Activated naive CD8-positive, alpha-beta T cell treated with anti-CD3 and anti-CD28 coated beads, Interleukin-2, amount 50 U/mL, for 24 hours (primary cell): ENCODE measurements at regions not wholly inside any gene's neighbourhood (a gene's known extent, or its start where the extent isn't known, plus 50 kb on each side); places are given as distances from the start of the nearest gene placed in this dataset.

Experiments used
- ATAC-seq: fragments of 150-1000 bp; cut with Tn5 transposase; one replicate; pipeline ENCODE4 v1.10.0; 2021
- DNase-seq: peaks from one replicate; pipeline ENCODE4 v3.0.0; 2021
- H3K27ac Mint-ChIP-seq: one replicate; pipeline ENCODE4 v1.8.0; 2021; ENCODE audit warnings: mild to moderate bottlenecking, mixed read lengths
- H3K27me3 Mint-ChIP-seq: one replicate; pipeline ENCODE4 v1.8.0; 2021; ENCODE audit warnings: mixed read lengths
- H3K36me3 Mint-ChIP-seq: one replicate; pipeline ENCODE4 v1.8.0; 2021; ENCODE audit warnings: low read depth, mixed read lengths
- H3K4me1 Mint-ChIP-seq: one replicate; pipeline ENCODE4 v1.8.0; 2021; ENCODE audit warnings: mixed read lengths
- H3K4me3 Mint-ChIP-seq: one replicate; pipeline ENCODE4 v1.8.0; 2021; ENCODE audit warnings: mild to moderate bottlenecking, moderate library complexity, mixed read lengths
- H3K9me3 Mint-ChIP-seq: one replicate; pipeline ENCODE4 v1.8.0; 2021; ENCODE audit warnings: mixed read lengths

GRCh38 chr11:96614101-96614500 is 224.3 kb downstream of the JRKL start:
- ATAC-seq (no peak), DNase-seq (no peak)
- H3K36me3 Mint-ChIP-seq = no peaks in the 10 kb centered on the region
- no peak overlapping the region for H3K27ac Mint-ChIP-seq
- no peak overlapping the region for H3K4me3 Mint-ChIP-seq
- H3K9me3 Mint-ChIP-seq = no peaks in the 10 kb centered on the region
- H3K4me1 Mint-ChIP-seq = no peaks in the 10 kb centered on the region
- peaks cover 2% of the 10 kb centered on the region for H3K27me3 Mint-ChIP-seq

- Mint-ChIP-seq H3K4me1 (no peaks in the 10 kb centered on the region), H3K27me3 (peaks cover 2% of the 10 kb centered on the region), H3K4me3 (no peak overlapping the region), H3K27ac (no peak overlapping the region), H3K9me3 (no peaks in the 10 kb centered on the region), H3K36me3 (no peaks in the 10 kb centered on the region)
- no peak for ATAC-seq
- DNase-seq = no peak
Measured at GRCh38 chr11:96614846-96615245, 225.0 kb downstream of the JRKL start.

- Mint-ChIP-seq H3K27ac (no peak overlapping the region), H3K9me3 (peaks cover 1% of the 10 kb centered on the region), H3K27me3 (peaks cover 2% of the 10 kb centered on the region), H3K4me3 (no peak overlapping the region), H3K4me1 (no peaks in the 10 kb centered on the region), H3K36me3 (no peaks in the 10 kb centered on the region)
- no peak for DNase-seq
- no peak for ATAC-seq
Measured at GRCh38 chr11:96620464-96621044, 230.7 kb downstream of the JRKL start.

GRCh38 chr11:96621161-96621560 is 231.3 kb downstream of the JRKL start:
- H3K4me3 Mint-ChIP-seq = no peak overlapping the region
- H3K4me1 Mint-ChIP-seq = no peaks in the 10 kb centered on the region
- DNase-seq (no peak), ATAC-seq (no peak)
- H3K27ac Mint-ChIP-seq = no peak overlapping the region
- peaks cover 2% of the 10 kb centered on the region for H3K27me3 Mint-ChIP-seq
- no peaks in the 10 kb centered on the region for H3K36me3 Mint-ChIP-seq
- peaks cover 6% of the 10 kb centered on the region for H3K9me3 Mint-ChIP-seq

- Mint-ChIP-seq H3K36me3 (no peaks in the 10 kb centered on the region), H3K4me1 (no peaks in the 10 kb centered on the region), H3K9me3 (peaks cover 13% of the 10 kb centered on the region), H3K27ac (no peak overlapping the region), H3K27me3 (peaks cover 2% of the 10 kb centered on the region), H3K4me3 (no peak overlapping the region)
- no peak for DNase-seq
- ATAC-seq = no peak
Measured at GRCh38 chr11:96622026-96622634, 232.3 kb downstream of the JRKL start.

GRCh38 chr11:96624126-96624525 is 234.3 kb downstream of the JRKL start:
- Mint-ChIP-seq H3K36me3 (no peaks in the 10 kb centered on the region), H3K27ac (no peak overlapping the region), H3K27me3 (no peaks in the 10 kb centered on the region), H3K4me3 (no peak overlapping the region), H3K9me3 (peaks cover 13% of the 10 kb centered on the region), H3K4me1 (no peaks in the 10 kb centered on the region)
- no peak for ATAC-seq
- no peak for DNase-seq

GRCh38 chr11:96627376-96627775 is 237.6 kb downstream of the JRKL start:
- no peaks in the 10 kb centered on the region for H3K36me3 Mint-ChIP-seq
- DNase-seq (no peak), ATAC-seq (no peak)
- peaks cover 13% of the 10 kb centered on the region for H3K9me3 Mint-ChIP-seq
- no peaks in the 10 kb centered on the region for H3K4me1 Mint-ChIP-seq
- no peak overlapping the region for H3K27ac Mint-ChIP-seq
- no peaks in the 10 kb centered on the region for H3K27me3 Mint-ChIP-seq
- no peak overlapping the region for H3K4me3 Mint-ChIP-seq

GRCh38 chr11:96635655-96636054 is 245.8 kb downstream of the JRKL start:
- ATAC-seq = no peak
- no peak overlapping the region for H3K4me3 Mint-ChIP-seq
- H3K9me3 Mint-ChIP-seq = no peaks in the 10 kb centered on the region
- no peaks in the 10 kb centered on the region for H3K27me3 Mint-ChIP-seq
- no peak for DNase-seq
- no peak overlapping the region for H3K27ac Mint-ChIP-seq
- H3K36me3 Mint-ChIP-seq = no peaks in the 10 kb centered on the region
- no peaks in the 10 kb centered on the region for H3K4me1 Mint-ChIP-seq

GRCh38 chr11:96641261-96641660 is 251.4 kb downstream of the JRKL start:
- Mint-ChIP-seq H3K9me3 (no peaks in the 10 kb centered on the region), H3K4me1 (no peaks in the 10 kb centered on the region), H3K36me3 (no peaks in the 10 kb centered on the region), H3K27me3 (no peaks in the 10 kb centered on the region), H3K27ac (no peak overlapping the region), H3K4me3 (no peak overlapping the region)
- ATAC-seq (no peak), DNase-seq (no peak)

- Mint-ChIP-seq H3K9me3 (no peaks in the 10 kb centered on the region), H3K27me3 (no peaks in the 10 kb centered on the region), H3K27ac (no peak overlapping the region), H3K4me1 (no peaks in the 10 kb centered on the region), H3K4me3 (no peak overlapping the region), H3K36me3 (no peaks in the 10 kb centered on the region)
- ATAC-seq = no peak
- DNase-seq = no peak
Measured at GRCh38 chr11:96642583-96642982, 252.8 kb downstream of the JRKL start.

- Mint-ChIP-seq H3K4me3 (no peak overlapping the region), H3K4me1 (no peaks in the 10 kb centered on the region)
- ATAC-seq = no peak
Measured at GRCh38 chr11:96643173-96643572, 253.4 kb downstream of the JRKL start.

GRCh38 chr11:96647621-96648020 is 257.8 kb downstream of the JRKL start:
- no peaks in the 10 kb centered on the region for H3K36me3 Mint-ChIP-seq
- no peaks in the 10 kb centered on the region for H3K4me1 Mint-ChIP-seq

More at GRCh38 chr11:96643173-96643572, 253.4 kb downstream of the JRKL start:
- H3K27ac Mint-ChIP-seq = no peak overlapping the region
- H3K9me3 Mint-ChIP-seq = no peaks in the 10 kb centered on the region
- H3K36me3 Mint-ChIP-seq = no peaks in the 10 kb centered on the region
- no peaks in the 10 kb centered on the region for H3K27me3 Mint-ChIP-seq
- DNase-seq = no peak

GRCh38 chr11:96648991-96649390 is 259.2 kb downstream of the JRKL start:
- H3K36me3 Mint-ChIP-seq = no peaks in the 10 kb centered on the region
- ATAC-seq = no peak
- H3K27ac Mint-ChIP-seq = no peak overlapping the region
- no peak for DNase-seq
- no peak overlapping the region for H3K4me3 Mint-ChIP-seq
- no peaks in the 10 kb centered on the region for H3K4me1 Mint-ChIP-seq
- no peaks in the 10 kb centered on the region for H3K9me3 Mint-ChIP-seq
- no peaks in the 10 kb centered on the region for H3K27me3 Mint-ChIP-seq

More at GRCh38 chr11:96647621-96648020, 257.8 kb downstream of the JRKL start:
- H3K27me3 Mint-ChIP-seq = no peaks in the 10 kb centered on the region
- no peak overlapping the region for H3K4me3 Mint-ChIP-seq
- no peaks in the 10 kb centered on the region for H3K9me3 Mint-ChIP-seq
- ATAC-seq (no peak), DNase-seq (no peak)
- no peak overlapping the region for H3K27ac Mint-ChIP-seq

GRCh38 chr11:96652516-96652915 is 262.7 kb downstream of the JRKL start:
- DNase-seq = no peak
- Mint-ChIP-seq H3K4me1 (no peaks in the 10 kb centered on the region), H3K9me3 (peaks cover 1% of the 10 kb centered on the region), H3K36me3 (no peaks in the 10 kb centered on the region), H3K4me3 (no peak overlapping the region), H3K27ac (no peak overlapping the region), H3K27me3 (no peaks in the 10 kb centered on the region)
- ATAC-seq = no peak

- peaks cover 4% of the 10 kb centered on the region for H3K9me3 Mint-ChIP-seq
- DNase-seq (no peak), ATAC-seq (no peak)
- no peaks in the 10 kb centered on the region for H3K36me3 Mint-ChIP-seq
- no peak overlapping the region for H3K27ac Mint-ChIP-seq
- H3K27me3 Mint-ChIP-seq = no peaks in the 10 kb centered on the region
- H3K4me1 Mint-ChIP-seq = no peaks in the 10 kb centered on the region
- H3K4me3 Mint-ChIP-seq = no peak overlapping the region
Measured at GRCh38 chr11:96655474-96655873, 265.7 kb downstream of the JRKL start.

- H3K4me1 Mint-ChIP-seq = no peaks in the 10 kb centered on the region
- H3K9me3 Mint-ChIP-seq = peaks cover 4% of the 10 kb centered on the region
- H3K36me3 Mint-ChIP-seq = no peaks in the 10 kb centered on the region
- no peak overlapping the region for H3K4me3 Mint-ChIP-seq
- H3K27me3 Mint-ChIP-seq = no peaks in the 10 kb centered on the region
- H3K27ac Mint-ChIP-seq = no peak overlapping the region
- ATAC-seq = no peak
- DNase-seq = no peak
Measured at GRCh38 chr11:96658436-96658835, 268.6 kb downstream of the JRKL start.
